Hepatic stellate cell (primary cell): ENCODE measurements at regions not wholly inside any gene's neighbourhood (a gene's known extent, or its start where the extent isn't known, plus 50 kb on each side); places are given as distances from the start of the nearest gene placed in this dataset.
"Not testable (repeated sequence)": the region's sequence is repeated elsewhere in the genome, so short reads cannot be mapped to it uniquely, and the experiment has no call there.

Source experiments
- DNase-seq: peaks from one replicate; pipeline ENCODE4 v3.0.0; 2011; ENCODE audit warnings: low spot score

GRCh38 chr9:129545876-129546275, 75.0 kb downstream of the C9orf50 start:
- DNase-seq, result not testable (repeated sequence)

DNA sequence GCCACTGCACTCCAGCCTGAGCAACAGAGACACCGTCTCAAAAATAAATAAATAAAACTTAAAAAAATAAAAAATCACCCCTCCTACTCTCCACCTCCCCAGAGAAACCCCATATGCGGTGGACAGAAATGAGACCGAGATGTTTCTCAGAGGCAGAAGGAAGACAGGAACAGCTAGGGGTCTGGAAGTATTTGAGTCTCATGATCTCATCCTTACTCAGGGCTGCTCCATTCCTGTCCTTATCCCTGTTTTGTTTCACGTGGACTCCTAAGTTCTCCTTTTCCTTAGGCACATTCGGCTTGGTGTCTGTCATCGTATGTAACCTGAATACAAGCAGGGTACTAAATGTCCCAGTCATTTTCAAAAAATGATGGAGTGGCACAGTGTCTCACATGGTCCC, 76.1 kb downstream of the C9orf50 start:
- DNase-seq, result peak; percentile 72

- no peak for DNase-seq
Measured at GRCh38 chr9:129542741-129543140, 78.2 kb downstream of the C9orf50 start.

GRCh38 chr9:129541270-129541669, 79.6 kb downstream of the C9orf50 start:
- DNase-seq, result no peak

- DNase-seq, result no peak
Measured at GRCh38 chr9:129539446-129539845, 81.5 kb downstream of the C9orf50 start.

DNA sequence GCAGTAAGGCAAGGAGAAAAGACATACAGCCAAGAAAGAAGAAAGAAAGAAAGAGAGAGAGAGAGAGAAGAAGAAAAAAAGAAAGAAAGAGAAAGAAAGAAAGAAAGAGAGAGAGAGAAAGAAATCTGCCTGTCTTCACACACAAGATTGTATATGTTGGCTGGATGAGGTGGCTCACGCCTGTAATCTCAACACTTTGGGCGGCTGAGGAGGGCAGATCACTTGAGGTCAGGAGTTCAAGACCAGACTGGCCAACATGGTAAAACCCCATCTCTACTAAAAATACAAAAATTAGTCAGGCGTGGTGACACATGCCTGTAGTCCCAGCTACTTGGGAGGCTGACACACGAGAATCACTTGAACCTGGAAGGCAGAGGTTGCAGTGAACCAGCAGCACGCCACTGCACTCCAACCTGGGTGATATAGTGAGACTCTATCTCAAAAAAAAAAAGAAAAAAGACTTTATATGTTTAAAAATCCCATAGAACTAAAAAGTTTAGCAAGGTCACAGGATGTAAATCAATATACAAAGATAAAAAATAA, 89.0 kb downstream of the C9orf50 start:
- not testable (repeated sequence) for DNase-seq

GRCh38 chr9:129527955-129528354, 92.9 kb downstream of the C9orf50 start:
- DNase-seq, result not testable (repeated sequence)

DNA sequence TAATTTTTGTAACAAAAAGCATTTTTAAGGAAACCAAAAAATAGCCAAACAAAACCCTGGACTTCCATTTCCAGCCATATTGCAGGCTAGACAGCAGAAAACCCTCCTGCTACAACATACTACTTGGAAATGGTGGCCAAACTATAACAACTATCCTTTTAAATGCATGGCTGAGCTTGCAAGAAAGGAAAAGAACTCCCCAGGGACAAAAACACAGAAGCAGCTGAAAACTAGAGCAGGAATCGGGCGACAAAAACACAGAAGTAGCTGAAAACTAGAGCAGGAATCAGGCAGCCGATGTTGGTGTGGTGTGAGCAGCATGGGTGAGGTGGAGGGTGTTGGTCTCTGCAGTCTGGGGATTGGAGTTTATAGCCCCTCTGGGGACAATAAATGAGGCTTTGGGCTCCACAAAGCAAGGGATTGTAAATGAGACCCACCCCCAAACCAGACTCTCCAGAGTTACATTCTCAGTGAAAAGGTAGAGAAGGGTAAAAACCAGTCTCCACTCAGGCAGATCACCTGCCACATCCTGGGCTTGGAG, 95.2 kb downstream of the C9orf50 start:
- no peak for DNase-seq

DNA sequence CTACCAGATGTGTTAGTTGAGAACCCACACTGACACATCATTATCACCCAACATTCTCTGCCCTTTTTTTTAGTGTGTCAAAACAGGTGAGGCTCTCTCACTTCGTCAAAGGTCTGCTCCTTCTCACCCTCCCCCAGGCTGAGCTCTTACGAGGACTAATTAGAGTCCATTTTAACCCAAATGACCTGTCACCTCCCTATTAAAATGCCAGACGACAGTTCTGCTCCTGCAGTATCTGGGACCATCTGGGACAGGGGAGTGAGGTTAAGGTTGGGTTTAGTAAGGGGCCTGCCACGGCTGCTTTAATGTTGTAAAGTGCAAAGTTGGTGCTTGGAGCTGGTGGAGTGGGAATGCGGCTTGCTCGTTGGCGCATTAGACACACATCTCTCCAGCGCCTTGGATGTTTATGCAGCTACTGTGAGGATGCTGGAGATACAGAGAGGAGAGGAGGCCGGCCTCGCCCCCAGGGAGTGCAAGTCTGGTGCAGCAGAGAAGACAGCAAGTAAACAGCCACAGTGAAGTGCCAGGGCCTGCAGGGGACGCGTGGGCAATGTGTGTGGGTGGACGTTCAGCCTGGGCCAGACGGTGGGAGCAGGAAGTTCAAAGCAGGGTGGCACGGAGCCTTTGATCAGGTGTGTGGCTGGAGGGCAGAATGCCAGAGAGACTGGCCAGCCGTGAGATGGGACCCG, 96.2 kb downstream of the C9orf50 start:
- no peak for DNase-seq

DNA sequence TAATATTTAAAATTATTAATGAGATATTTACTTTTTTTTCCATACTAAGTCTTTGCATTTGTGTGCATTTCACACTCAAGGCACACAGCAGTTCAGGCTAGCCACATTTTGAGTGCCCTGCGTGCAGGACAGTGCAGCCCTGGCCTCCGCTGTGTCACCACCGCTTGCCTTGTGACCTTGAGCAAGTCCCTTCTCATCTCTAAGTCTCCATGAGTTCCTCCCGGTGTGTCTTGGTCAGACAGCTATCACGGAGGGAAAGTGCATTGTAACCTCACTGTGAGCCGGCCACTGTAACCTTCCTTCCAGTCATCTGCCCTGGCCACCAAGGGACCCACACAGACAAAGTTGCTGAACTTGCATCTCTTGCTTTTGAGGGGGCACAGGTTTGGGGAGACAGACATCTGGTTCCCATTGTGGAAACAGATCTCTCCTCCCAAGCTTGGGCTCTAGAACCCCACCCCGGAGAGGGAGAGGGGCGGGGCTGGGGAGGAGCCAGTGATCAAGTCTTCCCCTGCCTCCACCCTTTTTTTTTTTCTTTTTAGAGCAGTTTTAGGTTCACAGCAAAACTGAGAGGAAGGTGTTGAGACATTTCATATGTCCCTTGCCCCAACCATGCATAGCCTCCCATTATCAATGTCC, 96.8 kb downstream of the C9orf50 start:
- no peak for DNase-seq

DNA sequence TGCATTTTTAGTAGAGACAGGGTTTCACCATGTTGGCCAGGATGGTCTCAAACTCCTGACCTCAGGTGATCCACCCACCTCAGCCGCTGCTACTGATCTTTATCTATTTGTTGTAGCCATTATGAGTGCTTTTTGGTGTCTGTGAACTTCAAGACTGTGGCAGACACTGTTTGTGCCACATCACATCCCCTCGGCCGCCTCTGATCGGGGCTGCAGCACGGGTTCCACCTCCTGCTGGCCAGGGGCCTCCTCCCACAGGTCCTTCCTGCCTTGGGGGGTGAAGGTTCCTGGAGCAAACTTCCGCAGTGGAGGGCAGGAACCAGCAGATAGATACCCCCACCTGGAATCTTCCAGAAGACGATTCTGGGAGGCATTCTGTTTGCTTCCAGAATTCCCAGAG, 98.5 kb downstream of the C9orf50 start:
- no peak for DNase-seq

GRCh38 chr9:129520082-129520481, 100.8 kb downstream of the C9orf50 start:
- DNase-seq, result no peak

- no peak for DNase-seq
Measured at GRCh38 chr9:129518074-129518473, 102.8 kb downstream of the C9orf50 start.

DNA sequence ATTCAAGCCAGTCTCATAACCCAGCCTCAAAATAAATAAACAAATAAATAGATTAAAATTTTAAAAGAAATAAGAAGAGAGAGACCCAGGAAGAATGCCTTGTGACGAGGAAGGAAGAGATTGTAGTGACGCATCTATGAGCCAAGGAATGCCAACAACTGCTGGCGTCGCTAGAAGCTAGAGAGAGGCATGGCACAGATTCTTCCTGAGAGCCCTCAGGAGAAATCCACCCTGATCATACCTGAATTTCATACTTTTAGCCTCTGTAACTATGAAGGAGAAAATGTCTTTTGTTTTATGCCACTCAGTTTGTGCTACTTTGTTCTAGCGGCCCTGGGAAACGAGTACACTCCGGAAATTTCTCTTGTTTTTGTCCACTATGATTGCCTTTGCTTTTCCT, 103.9 kb downstream of the C9orf50 start:
- DNase-seq, result no peak

DNA sequence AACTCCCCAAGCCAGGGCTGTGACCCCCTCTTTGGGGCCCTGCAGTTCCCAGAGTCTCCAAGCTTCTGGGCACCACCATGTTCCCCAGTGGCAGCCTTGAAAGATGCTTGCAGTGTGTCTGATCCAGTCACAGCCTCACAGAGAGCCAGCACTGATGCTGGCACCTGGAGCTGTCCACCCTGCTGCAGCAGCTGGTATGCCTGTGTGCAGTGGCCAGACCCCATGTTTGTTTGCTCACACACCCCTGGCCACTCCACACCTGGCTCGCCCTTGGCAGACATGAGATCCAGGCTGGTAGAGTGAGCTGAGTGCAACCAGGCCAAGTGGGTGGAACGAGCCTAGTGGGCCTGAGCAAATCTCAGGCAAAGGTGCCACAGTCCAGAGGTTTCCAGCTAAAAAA, 106.0 kb downstream of the C9orf50 start:
- DNase-seq, result no peak

GRCh38 chr9:129514497-129514867, 106.4 kb downstream of the C9orf50 start:
- no peak for DNase-seq

- no peak for DNase-seq
Measured at GRCh38 chr9:129513856-129514496, 106.9 kb downstream of the C9orf50 start.

GRCh38 chr9:129513282-129513681, 107.6 kb downstream of the C9orf50 start:
- DNase-seq, result no peak

GRCh38 chr9:129511285-129511900, 109.5 kb downstream of the C9orf50 start:
- DNase-seq, result no peak

GRCh38 chr9:129509533-129509928, 111.4 kb downstream of the C9orf50 start:
- peak; percentile 70 for DNase-seq

GRCh38 chr9:129507805-129508204, 113.1 kb downstream of the C9orf50 start:
- no peak for DNase-seq

DNA sequence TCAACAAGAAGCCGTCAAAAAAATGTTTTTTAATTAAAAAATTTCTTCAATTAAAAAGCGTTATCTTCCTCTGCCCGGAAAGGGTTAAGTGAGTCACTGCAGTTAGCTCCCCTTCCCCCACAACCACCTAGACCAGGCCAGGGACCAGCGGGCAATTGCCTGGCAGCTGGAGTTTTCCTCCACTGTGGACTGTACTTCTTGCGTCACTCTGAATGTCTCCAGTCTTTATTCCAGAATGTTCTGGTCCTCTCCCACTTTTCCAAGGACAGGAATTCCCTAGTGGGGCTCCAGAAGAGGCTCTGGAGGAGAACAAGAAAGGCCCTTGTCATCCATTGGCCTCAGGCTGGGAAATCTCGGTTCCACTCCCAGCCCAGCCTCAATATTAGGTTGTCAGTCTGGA, 114.0 kb downstream of the C9orf50 start:
- DNase-seq, result no peak
